ENCODE measurements at regions not wholly inside any gene's neighbourhood (a gene's known extent, or its start where the extent isn't known, plus 50 kb on each side); places are given as distances from the start of the nearest gene placed in this dataset.

- no peak for TF ChIP-seq CTCF (IDR thresholded peaks at IDR 0.05)
- no peak for DNase-seq
- Histone ChIP-seq H3K27me3 (no peaks in the 10 kb centered on the region), H3K27ac (no peak overlapping the region), H3K9me3 (no peaks in the 10 kb centered on the region), H3K4me3 (no peak overlapping the region), H3K4me1 (no peaks in the 10 kb centered on the region), H3K36me3 (no peaks in the 10 kb centered on the region), H3K9ac (ENCODE audit: low read depth in 2 of 2, low read length in 2 of 2) (no peak overlapping the region)
- intact Hi-C loops (cut with DNase I): no loop called here
Observed at GRCh38 chr12:88802096-88802706, 221.9 kb upstream of the KITLG start.

GRCh38 chr12:88801227-88802095, 221.2 kb upstream of the KITLG start:
- H3K36me3 ChIP-seq: no peaks in the 10 kb centered on the region
- DNase-seq: no peak
- H3K27ac ChIP-seq: no peak overlapping the region
- no peak for TF ChIP-seq CTCF (IDR thresholded peaks at IDR 0.05)
- no peak overlapping the region for H3K9ac ChIP-seq (ENCODE audit: low read depth in 2 of 2, low read length in 2 of 2)
- no peaks in the 10 kb centered on the region for H3K27me3 ChIP-seq
- no peak overlapping the region for H3K4me3 ChIP-seq
- intact Hi-C loops (cut with DNase I): no loop called here
- H3K9me3 ChIP-seq: no peaks in the 10 kb centered on the region
- H3K4me1 ChIP-seq: no peaks in the 10 kb centered on the region

GRCh38 chr12:88793096-88793495, 212.8 kb upstream of the KITLG start:
- no peaks in the 10 kb centered on the region for H3K27me3 ChIP-seq
- intact Hi-C loops (cut with DNase I): no loop called here
- no peaks in the 10 kb centered on the region for H3K9me3 ChIP-seq
- no peaks in the 10 kb centered on the region for H3K36me3 ChIP-seq
- no peak for TF ChIP-seq CTCF (IDR thresholded peaks at IDR 0.05)
- DNase-seq: no peak
- no peak overlapping the region for H3K27ac ChIP-seq
- no peaks in the 10 kb centered on the region for H3K4me1 ChIP-seq
- H3K4me3 ChIP-seq: no peak overlapping the region
- H3K9ac ChIP-seq (ENCODE audit: low read depth in 2 of 2, low read length in 2 of 2): no peak overlapping the region

- Histone ChIP-seq H3K27ac (no peak overlapping the region), H3K36me3 (no peaks in the 10 kb centered on the region), H3K27me3 (no peaks in the 10 kb centered on the region), H3K4me3 (no peak overlapping the region), H3K9ac (ENCODE audit: low read depth in 2 of 2, low read length in 2 of 2) (no peak overlapping the region), H3K9me3 (no peaks in the 10 kb centered on the region), H3K4me1 (no peaks in the 10 kb centered on the region)
- no peak for DNase-seq
- intact Hi-C loops (cut with DNase I): no loop called here
- TF ChIP-seq CTCF (IDR thresholded peaks at IDR 0.05): no peak
Observed at GRCh38 chr12:88790231-88790630, 210.0 kb upstream of the KITLG start.

GRCh38 chr12:88784166-88784565, 203.9 kb upstream of the KITLG start:
- H3K27ac ChIP-seq: no peak overlapping the region
- H3K27me3 ChIP-seq: no peaks in the 10 kb centered on the region
- no peaks in the 10 kb centered on the region for H3K36me3 ChIP-seq
- no peaks in the 10 kb centered on the region for H3K9me3 ChIP-seq
- no peak for TF ChIP-seq CTCF (IDR thresholded peaks at IDR 0.05)
- no peak overlapping the region for H3K9ac ChIP-seq (ENCODE audit: low read depth in 2 of 2, low read length in 2 of 2)
- no peak overlapping the region for H3K4me3 ChIP-seq
- no peak for DNase-seq
- no peaks in the 10 kb centered on the region for H3K4me1 ChIP-seq
- intact Hi-C loops (cut with DNase I): no loop called here

Measured in colonic mucosa (tissue), 4 donors.